T47D (cell line): ENCODE measurements at regions not wholly inside any gene's neighbourhood (a gene's known extent, or its start where the extent isn't known, plus 50 kb on each side); places are given as distances from the start of the nearest gene placed in this dataset.
"Not testable (repeated sequence)": the region's sequence is repeated elsewhere in the genome, so short reads cannot be mapped to it uniquely, and the experiment has no call there.

Experiments used
- DNase-seq, 2 experiments: peaks; one replicate each; pipeline versions ENCODE4 v3.0.0 to v3.0.0-alpha.2; 2011 to 2012; ENCODE audit warnings: low read depth in 1 of 2, low spot score in 1 of 2
- JUND ChIP-seq: IDR thresholded peaks from 2 replicates; pipeline ENCODE4 v1.6.1; 2012; ENCODE audit warnings: low read depth
- in situ Hi-C: cut with HindIII; loops from 2 replicates; pipeline ENCODE4 v1.10.0; 2016; ENCODE audit warnings: low sequenced_read_pairs, low pct_unique_long_range_greater_than_20kb

DNA sequence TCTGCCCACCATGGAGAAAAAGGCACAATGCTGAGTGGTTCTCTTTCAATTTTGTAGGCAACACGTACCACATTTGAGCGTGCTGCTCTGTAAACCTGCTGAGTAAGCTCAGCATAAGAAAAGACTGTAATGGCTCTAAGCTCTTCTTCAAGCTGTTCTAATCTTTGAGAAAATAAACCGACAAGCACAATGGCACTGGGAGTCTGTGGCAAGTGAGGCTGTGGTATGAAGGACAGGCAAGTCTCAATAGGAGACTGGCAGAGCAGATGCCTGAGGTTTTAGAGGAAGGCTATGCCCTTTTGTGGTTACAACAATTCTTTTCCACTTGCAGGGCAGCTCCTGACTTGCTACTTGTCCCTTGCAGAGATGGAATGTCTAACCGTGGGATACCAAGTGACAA is 136.7 kb upstream of the EXOC2 start:
- no peak for TF ChIP-seq JUND
- in situ Hi-C loops, result no loop called here
- no peak for DNase-seq

DNA sequence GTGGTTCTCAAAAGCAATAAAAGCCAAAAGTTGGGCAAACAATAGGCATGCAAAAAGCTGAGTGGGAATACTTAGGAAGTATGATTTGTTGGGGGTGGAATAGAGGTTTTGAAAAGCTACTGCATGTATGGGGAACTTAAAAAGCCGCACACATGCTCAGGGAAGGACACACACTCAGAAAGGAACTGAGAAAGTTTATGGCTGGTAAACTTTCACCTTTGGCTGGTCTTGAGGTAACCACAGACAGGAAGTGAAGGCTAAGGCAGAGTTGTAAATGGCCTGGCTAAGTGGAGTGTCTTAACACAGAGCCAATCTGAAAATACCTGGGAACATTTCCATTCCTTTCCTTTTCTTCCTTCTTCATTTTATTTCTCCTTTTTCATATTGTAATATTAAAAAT is 134.5 kb upstream of the EXOC2 start:
- in situ Hi-C loops, result no loop called here
- DNase-seq, result no peak
- no peak for TF ChIP-seq JUND

DNA sequence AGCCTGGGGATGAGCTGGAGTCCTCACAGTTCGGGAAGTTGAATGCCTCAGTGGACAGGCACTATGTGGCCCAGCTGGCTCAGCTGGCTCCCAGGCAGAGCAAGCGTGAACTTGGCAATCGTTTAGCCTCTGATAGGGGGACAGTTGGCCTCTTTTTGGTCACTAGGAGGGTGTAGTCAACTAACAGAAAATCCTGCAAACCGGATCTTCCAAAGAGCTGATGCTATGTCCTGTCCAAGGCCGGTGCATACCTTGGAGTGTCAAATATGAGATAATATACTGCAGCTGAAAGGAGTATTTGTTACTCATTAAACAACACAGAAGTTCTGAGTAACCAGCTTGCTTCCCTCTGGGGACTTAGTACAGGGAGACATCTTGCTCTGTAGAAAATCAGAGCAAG is 126.2 kb upstream of the EXOC2 start:
- in situ Hi-C loops, result no loop called here
- TF ChIP-seq JUND, result no peak
- no peak for DNase-seq

DNA sequence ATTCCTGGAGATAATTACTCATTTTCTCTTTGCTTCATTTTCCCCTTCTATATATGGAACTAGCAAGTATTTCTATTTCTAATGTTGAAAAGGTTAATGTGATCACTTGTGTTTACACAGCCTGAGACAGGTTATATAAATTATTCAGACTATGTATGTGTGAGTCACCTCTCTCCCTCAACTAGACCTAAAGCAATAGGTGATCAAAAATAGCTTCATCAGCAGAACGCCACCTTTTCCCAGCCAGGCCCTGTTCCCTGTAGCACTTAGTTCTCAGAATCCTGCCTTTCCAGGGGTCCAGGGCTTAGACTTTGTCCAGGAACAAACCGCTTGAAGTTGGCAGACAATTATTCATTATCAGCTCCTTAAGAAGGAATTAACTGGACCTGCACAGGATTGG is 125.3 kb upstream of the EXOC2 start:
- no peak for DNase-seq
- no peak for TF ChIP-seq JUND
- in situ Hi-C loops, result no loop called here

DNA sequence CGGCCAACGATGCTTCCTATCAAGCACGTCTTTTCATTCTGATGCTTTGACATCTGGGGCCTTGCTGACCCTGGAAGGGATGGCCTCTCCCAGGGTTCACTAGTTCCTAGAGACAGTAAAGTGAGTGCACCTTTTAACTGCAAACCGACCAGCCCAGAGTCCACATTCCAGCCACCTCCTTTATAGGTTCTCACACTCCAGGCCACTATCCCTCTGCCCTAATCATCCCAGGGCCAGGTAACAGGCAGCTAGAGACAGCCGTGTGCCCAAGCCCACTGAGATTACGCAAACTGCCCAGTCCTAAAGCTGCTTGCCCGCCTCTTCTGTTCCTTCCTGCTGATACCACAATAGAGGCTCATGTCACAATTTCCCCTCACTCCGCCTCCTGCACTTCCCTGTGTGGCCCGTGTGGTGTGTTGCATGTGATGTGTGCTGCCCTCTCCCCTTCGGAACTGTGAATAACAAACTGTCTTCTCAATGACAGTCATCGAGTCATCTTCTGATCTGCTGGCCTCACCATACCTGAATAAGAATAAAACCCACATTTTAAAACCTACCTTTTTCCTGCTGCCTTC is 123.7 kb upstream of the EXOC2 start:
- in situ Hi-C loops, result no loop called here
- no peak for DNase-seq
- no peak for TF ChIP-seq JUND

DNA sequence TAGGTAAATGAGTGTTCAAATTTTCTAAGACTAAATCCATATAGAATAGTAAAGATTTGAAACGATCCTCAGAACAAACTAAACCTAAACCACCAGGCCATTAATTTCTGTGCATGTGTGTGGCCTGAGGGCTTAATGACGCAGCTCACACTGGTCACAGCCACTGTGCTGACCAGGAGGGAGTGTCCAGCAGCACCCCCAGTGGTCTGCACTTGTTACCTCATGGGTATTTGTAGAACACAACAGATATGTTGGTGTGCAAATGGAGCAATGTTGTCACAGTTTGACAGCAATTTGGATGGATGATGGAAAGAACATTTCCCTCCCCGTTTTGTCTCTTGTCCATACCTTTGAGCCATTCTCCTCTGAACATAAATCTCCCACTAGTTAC is 122.4 kb upstream of the EXOC2 start:
- in situ Hi-C loops, result no loop called here
- TF ChIP-seq JUND, result no peak
- peak in 1 of 2 experiments; percentile 10 for DNase-seq

DNA sequence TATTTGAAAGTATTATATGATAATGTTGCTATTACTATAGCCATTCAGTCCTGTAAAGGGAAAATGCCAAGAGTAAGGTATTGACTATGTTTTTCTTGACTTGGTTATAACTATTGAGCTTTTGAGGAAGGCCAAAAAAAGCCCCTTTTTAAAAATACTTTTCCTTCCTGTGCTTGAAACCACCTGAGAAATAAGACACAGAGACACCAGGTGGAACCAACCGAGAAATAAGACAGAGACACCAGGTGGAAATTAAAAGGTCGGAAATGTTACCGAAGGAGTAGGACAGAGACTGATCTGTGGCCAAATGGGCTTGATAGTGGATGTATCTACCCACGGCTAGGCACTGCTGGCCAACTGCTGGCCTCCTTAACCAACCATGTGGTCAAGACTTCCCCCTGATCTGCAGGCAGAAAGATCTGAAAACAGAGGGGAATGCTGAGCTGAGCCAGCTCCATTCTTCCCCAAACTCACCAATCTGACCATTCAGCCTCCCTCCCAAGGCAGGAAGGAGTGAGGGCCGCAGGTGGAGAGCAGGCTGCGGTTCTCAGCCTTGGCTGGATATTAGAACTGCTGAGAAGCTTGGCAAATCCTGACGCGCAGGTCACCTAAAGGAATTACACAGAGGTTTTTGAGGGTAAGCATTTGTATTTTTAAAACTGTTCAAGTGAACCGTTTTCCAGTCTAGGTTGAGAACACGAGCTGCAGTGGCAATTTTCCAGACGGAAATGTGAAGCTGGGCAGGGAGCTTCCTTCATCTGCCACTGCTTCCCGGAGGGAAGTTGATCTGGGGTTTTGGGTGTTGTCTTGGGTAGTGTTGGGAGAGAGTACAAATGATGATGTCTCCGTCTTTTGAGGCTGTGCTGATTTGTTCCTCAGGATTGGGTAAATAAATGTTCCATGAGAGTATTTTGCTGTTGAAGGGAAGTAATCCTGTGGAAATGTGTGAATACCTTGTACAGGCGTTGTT is 121.7 kb upstream of the EXOC2 start:
- no peak for DNase-seq
- no peak for TF ChIP-seq JUND
- in situ Hi-C loops, result no loop called here

DNA sequence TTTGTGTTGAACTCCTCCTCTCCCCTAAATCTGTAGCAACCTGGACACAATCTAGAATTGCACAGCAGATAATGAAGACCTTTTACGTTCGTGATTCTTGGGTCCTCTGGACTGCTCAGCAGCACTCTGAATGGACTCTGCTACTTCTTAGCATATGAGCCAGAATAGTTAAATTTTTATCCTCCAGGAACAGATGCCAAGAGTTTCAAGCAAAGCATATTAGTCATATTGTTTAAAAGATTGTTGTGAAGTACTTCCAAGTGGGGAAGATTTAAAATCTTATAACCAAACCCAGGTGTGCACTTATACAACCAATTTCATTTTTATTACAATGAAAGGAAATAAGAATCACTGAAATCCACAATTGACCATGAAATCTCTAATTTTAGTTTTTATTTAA is 118.9 kb upstream of the EXOC2 start:
- no peak for TF ChIP-seq JUND
- DNase-seq, result no peak
- in situ Hi-C loops, result no loop called here

DNA sequence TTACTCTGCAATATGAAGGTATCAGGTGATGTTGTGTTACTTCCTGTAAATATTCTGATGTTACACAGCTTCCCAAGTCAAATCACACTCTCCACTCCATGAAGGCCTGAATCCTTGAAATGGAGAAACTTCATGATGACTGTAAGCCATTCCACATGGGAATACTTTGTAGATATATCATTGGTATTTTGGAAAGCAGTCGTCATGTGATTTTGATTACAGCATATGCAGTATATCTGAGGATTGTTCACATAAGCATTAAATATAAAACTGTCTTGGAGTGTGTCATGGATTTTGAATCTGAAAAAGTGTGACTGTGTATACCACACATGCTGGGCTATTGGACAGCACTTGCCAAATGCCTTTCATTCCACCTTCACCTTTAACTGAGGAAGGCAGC is 118.3 kb upstream of the EXOC2 start:
- DNase-seq, result no peak
- no peak for TF ChIP-seq JUND
- in situ Hi-C loops, result no loop called here

DNA sequence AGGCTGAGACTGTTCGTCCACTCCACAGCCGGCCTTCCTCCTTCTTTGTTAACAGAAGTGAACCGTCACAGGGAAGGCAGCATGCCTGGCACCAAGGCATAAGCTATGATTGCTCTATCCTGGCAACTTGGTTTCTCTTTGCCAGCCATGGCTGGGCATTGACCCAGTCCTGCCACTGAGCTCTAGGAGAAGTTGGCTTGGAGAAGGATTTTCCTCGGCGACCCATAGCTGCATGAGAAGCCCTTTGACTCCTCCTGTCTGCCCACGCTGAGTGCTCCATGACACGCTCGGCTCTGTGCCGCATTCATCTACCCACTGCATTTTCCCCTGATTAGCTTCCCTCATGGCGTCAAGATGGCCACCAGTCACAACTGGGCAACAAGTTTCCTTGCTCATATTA is 111.8 kb upstream of the EXOC2 start:
- no peak for TF ChIP-seq JUND
- in situ Hi-C loops, result no loop called here
- DNase-seq, result no peak

DNA sequence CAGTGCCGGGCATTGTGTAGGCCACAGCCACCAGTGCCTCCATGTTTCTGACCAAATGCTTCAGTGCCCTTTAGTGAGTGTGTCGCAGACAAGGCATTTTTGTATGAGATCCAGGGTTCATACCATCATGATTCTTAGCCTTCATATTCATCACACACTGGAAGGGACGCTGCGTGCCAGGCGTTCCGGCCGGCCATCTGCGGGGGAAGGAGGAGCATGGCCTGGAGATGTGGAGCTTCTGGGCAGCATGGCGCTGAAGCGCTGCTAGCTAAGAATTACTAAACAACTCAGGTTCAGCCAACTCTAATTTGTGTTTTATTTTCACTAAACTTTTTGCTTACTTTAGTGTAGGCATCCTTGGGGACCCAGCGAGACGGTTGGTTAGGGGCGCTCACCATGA is 111.4 kb upstream of the EXOC2 start:
- no peak for DNase-seq
- in situ Hi-C loops, result no loop called here
- no peak for TF ChIP-seq JUND

DNA sequence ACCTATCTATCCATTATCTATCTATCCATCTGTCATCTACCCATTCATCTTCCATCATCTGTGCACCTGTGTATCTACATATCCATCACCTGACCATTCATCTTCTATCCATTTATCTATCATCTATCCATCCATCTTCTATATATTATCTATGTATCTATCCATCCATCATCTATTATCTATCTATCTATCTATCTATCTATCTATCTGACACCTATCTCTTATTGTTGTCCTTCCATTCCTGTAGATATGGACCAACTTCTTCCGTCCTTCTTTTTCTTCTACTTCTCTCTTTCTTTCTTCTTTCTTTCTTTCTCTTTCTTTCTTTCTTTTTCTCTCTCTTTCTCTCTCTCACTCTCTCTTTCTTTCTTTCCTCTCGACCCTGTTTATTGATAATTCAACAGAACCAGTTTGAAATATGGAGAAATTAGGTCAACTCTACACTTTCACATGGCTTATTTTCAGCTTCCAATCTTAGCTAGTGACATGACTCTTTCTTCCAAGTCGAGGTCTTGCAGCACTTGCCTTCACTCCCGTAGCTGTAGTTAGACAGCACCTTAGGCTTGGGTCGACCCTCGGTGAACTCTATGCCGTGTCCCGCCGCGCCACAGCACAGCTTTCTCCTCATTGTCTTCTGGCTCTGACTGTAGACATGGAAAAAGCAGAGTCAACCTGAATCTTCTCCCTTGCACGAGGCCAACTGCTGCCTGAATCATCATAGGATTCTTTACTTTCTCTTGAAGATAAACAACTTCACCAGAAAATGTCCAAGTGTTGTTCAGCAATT is 110.4 kb upstream of the EXOC2 start:
- no peak for DNase-seq
- in situ Hi-C loops, result no loop called here
- no peak for TF ChIP-seq JUND

DNA sequence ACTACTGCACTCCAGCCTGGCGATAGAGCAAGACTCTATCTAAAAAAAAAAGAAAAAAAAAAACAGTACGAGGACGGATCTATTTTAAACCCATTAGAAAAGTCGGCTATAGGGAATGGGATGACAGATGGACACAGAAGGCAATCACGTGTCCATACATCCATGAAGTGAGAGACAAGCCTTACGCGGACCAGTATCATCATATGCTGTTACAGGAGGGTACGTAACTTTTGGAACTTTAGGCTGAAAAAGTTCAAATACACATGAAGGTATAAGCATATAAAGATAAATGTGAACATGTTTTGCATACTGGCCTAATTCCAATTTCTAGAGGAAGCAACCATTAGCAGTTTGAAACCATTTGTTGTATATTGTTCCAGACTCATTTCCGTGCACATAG is 109.8 kb upstream of the EXOC2 start:
- no peak for DNase-seq
- in situ Hi-C loops, result no loop called here

DNA sequence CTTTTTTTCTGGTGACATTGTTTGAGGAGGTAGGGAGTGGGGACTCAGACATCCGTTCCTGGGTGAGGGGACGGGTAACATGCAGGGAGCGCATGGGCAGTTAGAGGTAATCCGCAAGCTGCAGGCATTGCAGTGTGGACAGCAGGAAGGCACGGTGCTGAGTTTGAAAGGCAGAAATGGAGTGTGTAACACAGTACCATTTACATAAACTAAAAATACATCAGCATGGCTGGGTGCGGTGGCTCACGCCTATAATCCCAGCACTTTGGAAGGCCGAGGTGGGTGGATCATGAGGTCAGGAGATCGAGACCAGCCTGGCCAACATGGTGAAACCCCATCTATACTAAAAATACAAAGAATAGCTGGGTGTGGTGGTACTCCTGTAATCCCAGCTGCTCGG is 109.3 kb upstream of the EXOC2 start:
- DNase-seq, in situ Hi-C loops: not testable (repeated sequence)

More for the DNA sequence above, 109.8 kb upstream of the EXOC2 start:
- no peak for TF ChIP-seq JUND
